K562 (cell line): ENCODE measurements at regions not wholly inside any gene's neighbourhood (a gene's known extent, or its start where the extent isn't known, plus 50 kb on each side); places are given as distances from the start of the nearest gene placed in this dataset.

Experiments used
- CLOCK ChIP-seq: fragments of 250-450 bp; sonication (Bioruptor Pico); IDR thresholded peaks from 2 replicates; pipeline ENCODE4 v1.4.0; 2020; ENCODE audit warnings: mild to moderate bottlenecking, moderate library complexity, borderline replicate concordance
- ELF1 ChIP-seq: fragments of 200-800 bp; sonication (Bioruptor generic); IDR thresholded peaks from 2 replicates; pipeline ENCODE4 v1.6.1; 2016; ENCODE audit warnings: missing genetic modification characterization, missing compliant biosample characterization
- FOXK2 ChIP-seq, 2 experiments: fragments of 450-650 bp; IDR thresholded peaks in 1 of 2; conservative IDR thresholded peaks in 1 of 2; 2 replicates each; pipeline ENCODE4 v1.6.1; 2016; ENCODE audit warnings: low read depth in 2 of 2, mild to moderate bottlenecking in 1 of 2
- FOXO4 ChIP-seq: fragments of 450-650 bp; formaldehyde crosslinking; IDR thresholded peaks from 2 replicates; pipeline ENCODE4 v1.4.0; 2020; ENCODE audit warnings: mild to moderate bottlenecking, moderate library complexity
- HNRNPUL1 ChIP-seq: fragments of 200-400 bp; formaldehyde crosslinking; IDR thresholded peaks from 2 replicates; pipeline ENCODE4 v1.6.1; 2017; ENCODE audit warnings: low read length
- MECOM ChIP-seq: fragments of 250-450 bp; sonication (Bioruptor Pico); IDR thresholded peaks from 2 replicates; pipeline ENCODE4 v1.8.0; 2022; ENCODE audit warnings: inconsistent platforms
- MYBL2 ChIP-seq, 2 experiments: fragments of 450-650 bp in 1 of 2; sonication (generic) in 1 of 2; formaldehyde crosslinking in 1 of 2; IDR thresholded peaks; 2 replicates each; pipeline versions ENCODE4 v1.6.1 to v1.8.1; 2017 to 2022; ENCODE audit warnings: borderline replicate concordance in 1 of 2, inconsistent platforms in 1 of 2, low read depth in 1 of 2, mild to moderate bottlenecking in 1 of 2, missing genetic modification reagents in 1 of 2, moderate library complexity in 1 of 2
- REST ChIP-seq, 2 experiments: fragments of 450-650 bp; formaldehyde crosslinking in 1 of 2; IDR thresholded peaks; 2 replicates each; pipeline versions ENCODE4 v1.4.0 to v1.6.1; 2014 to 2020; ENCODE audit warnings: mild to moderate bottlenecking in 2 of 2, borderline replicate concordance in 1 of 2, low read depth in 1 of 2
- SOX6 ChIP-seq: fragments of 450-650 bp; IDR thresholded peaks from 2 replicates; pipeline ENCODE4 v1.6.1; 2014; ENCODE audit warnings: mild to moderate bottlenecking
- VEZF1 ChIP-seq: fragments of 200-800 bp; sonication (Bioruptor generic); IDR thresholded peaks from 2 replicates; pipeline ENCODE4 v1.6.1; 2017; ENCODE audit warnings: missing genetic modification characterization, missing compliant biosample characterization
- ZNF12 ChIP-seq: sonication (generic); formaldehyde crosslinking; IDR thresholded peaks from 2 replicates; pipeline ENCODE4 v1.4.0; 2020; ENCODE audit warnings: mild to moderate bottlenecking, missing genetic modification reagents
- ZNF589 ChIP-seq: fragments of 200-800 bp; sonication (Bioruptor generic); IDR thresholded peaks from 2 replicates; pipeline ENCODE4 v1.6.1; 2016; ENCODE audit warnings: low read depth, missing genetic modification characterization, missing compliant biosample characterization

- TF ChIP-seq REST (IDR thresholded peaks at IDR 0.05; ENCODE audit: borderline replicate concordance): 0 out of 2 replicates have a peak, but pooled peaks have one; percentile 4
- no peak for TF ChIP-seq REST (CRISPR knock-in tag; IDR thresholded peaks at IDR 0.05; ENCODE audit: low read depth)
- TF ChIP-seq ZNF12 (CRISPR knock-in tag): no peak
- TF ChIP-seq ELF1: no peak
- TF ChIP-seq CLOCK (CRISPR knock-in tag): no peak
- no peak for TF ChIP-seq FOXO4
- TF ChIP-seq HNRNPUL1: no peak
- TF ChIP-seq MECOM (CRISPR knock-in tag): no peak
- TF ChIP-seq VEZF1: no peak
- TF ChIP-seq ZNF589: no peak
- TF ChIP-seq MYBL2 (IDR thresholded peaks at IDR 0.05; ENCODE audit: low read depth): no peak
- no peak for TF ChIP-seq MYBL2 (CRISPR knock-in tag; IDR thresholded peaks at IDR 0.05; ENCODE audit: borderline replicate concordance)
- no peak for TF ChIP-seq SOX6
- TF ChIP-seq FOXK2 (conservative IDR thresholded peaks at IDR 0.05 in 1 of 2, IDR thresholded peaks at IDR 0.05 in 1 of 2; ENCODE audit: low read depth in 2 of 2): no peak
These were observed 425.2 kb downstream of the CD83 start (continued) for GRCh38 chr6:14542670-14543366.
